ENCODE measurements at regions not wholly inside any gene's neighbourhood (a gene's known extent, or its start where the extent isn't known, plus 50 kb on each side); places are given as distances from the start of the nearest gene placed in this dataset.

- intact Hi-C loops (cut with DNase I; ENCODE audit: low total_unique reads): no loop called here
- Histone ChIP-seq H3K27ac (no peak overlapping the region), H3K36me3 (no peaks in the 10 kb centered on the region), H3K27me3 (no peaks in the 10 kb centered on the region), H3K4me1 (peaks cover 0 to 12% (median 6%) of the 10 kb centered on the region in 4 donors), H3K9me3 (no peaks in the 10 kb centered on the region), H3K4me3 (no peak overlapping the region)
- no peak for DNase-seq
- TF ChIP-seq CTCF (IDR thresholded peaks at IDR 0.05): no peak
Measured at GRCh38 chr5:5652181-5652580, 229.7 kb downstream of the ICE1 start.

GRCh38 chr5:5650949-5651348 lies 228.5 kb downstream of the ICE1 start:
- Histone ChIP-seq H3K27ac (no peak overlapping the region), H3K36me3 (no peaks in the 10 kb centered on the region), H3K27me3 (no peaks in the 10 kb centered on the region), H3K4me3 (no peak overlapping the region), H3K4me1 (peaks cover 0 to 10% (median 6%) of the 10 kb centered on the region in 4 donors), H3K9me3 (no peaks in the 10 kb centered on the region)
- intact Hi-C loops (cut with DNase I; ENCODE audit: low total_unique reads): no loop called here
- TF ChIP-seq CTCF (IDR thresholded peaks at IDR 0.05): no peak
- DNase-seq: no peak

- H3K27me3 ChIP-seq: no peaks in the 10 kb centered on the region
- H3K4me1 ChIP-seq: peaks cover 0 to 13% (median 6%) of the 10 kb centered on the region in 4 donors
- no peak for DNase-seq
- intact Hi-C loops (cut with DNase I; ENCODE audit: low total_unique reads): no loop called here
- H3K36me3 ChIP-seq: no peaks in the 10 kb centered on the region
- no peaks in the 10 kb centered on the region for H3K9me3 ChIP-seq
- H3K4me3 ChIP-seq: no peak overlapping the region
- no peak overlapping the region for H3K27ac ChIP-seq
- TF ChIP-seq CTCF (IDR thresholded peaks at IDR 0.05): no peak
Measured at GRCh38 chr5:5650242-5650641, 227.8 kb downstream of the ICE1 start.

- H3K4me3 ChIP-seq: no peak overlapping the region
- H3K27me3 ChIP-seq: no peaks in the 10 kb centered on the region
- intact Hi-C loops (cut with DNase I; ENCODE audit: low total_unique reads): no loop called here
- no peak for TF ChIP-seq CTCF (IDR thresholded peaks at IDR 0.05)
- peak overlapping the region in 1 of 2 donors; percentile 7 for H3K27ac ChIP-seq
- peaks cover 0 to 19% (median 6%) of the 10 kb centered on the region in 4 donors for H3K4me1 ChIP-seq
- H3K36me3 ChIP-seq: no peaks in the 10 kb centered on the region
- no peak for DNase-seq
- no peaks in the 10 kb centered on the region for H3K9me3 ChIP-seq
Measured at GRCh38 chr5:5649641-5650040, 227.2 kb downstream of the ICE1 start.

- DNase-seq: no peak
- Histone ChIP-seq H3K9me3 (no peaks in the 10 kb centered on the region), H3K27ac (no peak overlapping the region), H3K36me3 (no peaks in the 10 kb centered on the region), H3K4me3 (no peak overlapping the region), H3K27me3 (no peaks in the 10 kb centered on the region), H3K4me1 (peaks cover 0 to 28% (median 8%) of the 10 kb centered on the region in 4 donors)
- intact Hi-C loops (cut with DNase I; ENCODE audit: low total_unique reads): no loop called here
- no peak for TF ChIP-seq CTCF (IDR thresholded peaks at IDR 0.05)
Measured at GRCh38 chr5:5648694-5649093, 226.2 kb downstream of the ICE1 start.

- DNase-seq: no peak
- no peaks in the 10 kb centered on the region for H3K9me3 ChIP-seq
- intact Hi-C loops (cut with DNase I; ENCODE audit: low total_unique reads): no loop called here
- H3K27me3 ChIP-seq: no peaks in the 10 kb centered on the region
- H3K27ac ChIP-seq: no peak overlapping the region
- H3K4me1 ChIP-seq: peaks cover 0 to 41% (median 8%) of the 10 kb centered on the region in 4 donors
- TF ChIP-seq CTCF (IDR thresholded peaks at IDR 0.05): no peak
- H3K4me3 ChIP-seq: no peak overlapping the region
- H3K36me3 ChIP-seq: no peaks in the 10 kb centered on the region
Measured at GRCh38 chr5:5645891-5646290, 223.4 kb downstream of the ICE1 start.

Measured in tibial artery (tissue), 4 donors.